ENCODE measurements at regions not wholly inside any gene's neighbourhood (a gene's known extent, or its start where the extent isn't known, plus 50 kb on each side); places are given as distances from the start of the nearest gene placed in this dataset.

DNA sequence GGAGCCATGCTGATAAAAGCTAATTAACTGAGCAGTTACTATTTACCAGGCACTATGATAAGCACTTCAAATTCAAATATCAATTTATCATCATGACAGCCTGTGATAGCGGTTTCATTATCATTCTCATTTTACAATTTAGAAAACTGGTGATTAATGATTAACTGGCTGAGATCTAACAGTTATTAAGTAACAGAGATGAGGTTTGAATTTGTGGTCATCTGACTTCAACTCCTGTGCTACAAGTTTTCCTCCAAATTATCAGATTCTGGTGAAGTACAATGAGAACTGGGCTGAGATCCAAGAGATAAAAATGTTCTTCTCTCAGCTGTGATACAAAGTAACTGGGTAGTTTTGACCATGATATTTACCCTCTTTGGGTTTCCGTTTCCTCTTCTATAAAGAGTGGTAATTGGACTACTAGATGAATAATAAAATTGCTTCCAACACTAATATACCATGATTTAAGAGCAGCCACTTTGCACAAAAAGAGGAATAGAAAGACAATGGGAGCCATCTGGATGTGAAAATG, 74.5 kb upstream of the CCNG1 start:
- H2BK5ac ChIP-seq (ENCODE audit: insufficient read length, low read length) = no peak overlapping the region
- no peaks in the 10 kb centered on the region for H3K4me1 ChIP-seq (ENCODE audit: insufficient read depth, low read length)
- H3K4me1 Mint-ChIP-seq = peaks cover 10% of the 10 kb centered on the region in 2 experiments; a peak in 3 of 4 replicates
- H3K9ac ChIP-seq (ENCODE audit: extremely low read depth, insufficient read length, low read length) = no peak overlapping the region
- H3T11ph ChIP-seq (ENCODE audit: low read length) = no peak overlapping the region
- no peaks in the 10 kb centered on the region for H3K27me3 ChIP-seq (ENCODE audit: insufficient read depth, low read length)
- H3K27ac ChIP-seq (ENCODE audit: insufficient read length, low read depth, low read length) = no peak overlapping the region
- no peaks in the 10 kb centered on the region for H3K23me2 ChIP-seq (ENCODE audit: insufficient read length, low read depth, low read length, poor library complexity, severe bottlenecking)
- H3K9me3 Mint-ChIP-seq = peaks cover 7 to 12% of the 10 kb centered on the region in 2 experiments; a peak in 4 of 5 replicates
- H4K20me1 ChIP-seq (ENCODE audit: control insufficient read depth, insufficient read depth, insufficient read length) = no peaks in the 10 kb centered on the region
- H2AK5ac ChIP-seq (ENCODE audit: insufficient read length, low read length) = no peak overlapping the region
- H4K8ac ChIP-seq (replicated peaks; ENCODE audit: insufficient read length, low read depth, low read length) = no peak overlapping the region
- no peak for DNase-seq
- H3K36me3 Mint-ChIP-seq (ENCODE audit: insufficient read depth in 1 of 3, low read depth in 3 of 3) = peaks cover 4 to 11% (median 9%) of the 10 kb centered on the region in 3 experiments; a peak in 6 of 7 replicates
- no peak overlapping the region for H2BK15ac ChIP-seq (ENCODE audit: low read depth, low read length)
- no peak overlapping the region for H3K18ac ChIP-seq (ENCODE audit: insufficient read length, low read depth, low read length)
- H3K14ac ChIP-seq (ENCODE audit: insufficient read depth, low read length) = no peak overlapping the region
- H3K79me1 ChIP-seq (ENCODE audit: insufficient read depth, low read depth, low read length, poor library complexity, severe bottlenecking) = no peaks in the 10 kb centered on the region
- H3K4ac ChIP-seq (ENCODE audit: low read depth, low read length) = no peak overlapping the region
- peaks cover 4% of the 10 kb centered on the region for H3K9me3 ChIP-seq (ENCODE audit: control insufficient read depth, low read depth, low read length)
- H3K56ac ChIP-seq (ENCODE audit: insufficient read length, low read depth, low read length) = no peak overlapping the region
- no peak overlapping the region for H2BK20ac ChIP-seq (ENCODE audit: low read depth, low read length, poor library complexity, severe bottlenecking)
- H2BK12ac ChIP-seq (ENCODE audit: insufficient read length, low read depth, low read length) = no peak overlapping the region
- H2BK120ac ChIP-seq (ENCODE audit: low read depth, low read length, poor library complexity, severe bottlenecking) = no peak overlapping the region
- no peaks in the 10 kb centered on the region for H3K79me2 ChIP-seq (ENCODE audit: insufficient read depth, low read length)
- no peak overlapping the region for H3K4me3 Mint-ChIP-seq
- H4K5ac ChIP-seq (ENCODE audit: insufficient read length, low read depth, low read length) = no peak overlapping the region
- no peak overlapping the region for H3K4me2 ChIP-seq (ENCODE audit: insufficient read depth, insufficient read length, low read length)
- no peak for TF ChIP-seq CTCF (conservative IDR thresholded peaks at IDR 0.05)
- no CpG with 5 or more reads among the region's 2 CpGs for WGBS (ENCODE audit: extremely low coverage, insufficient read length, low lambda C conversion rate)
- H2AFZ ChIP-seq (ENCODE audit: low read length) = no peak overlapping the region
- no peak overlapping the region for H3K23ac ChIP-seq (ENCODE audit: insufficient read length, low read depth, low read length)
- H4K91ac ChIP-seq (ENCODE audit: insufficient read length, low read depth, low read length) = no peak overlapping the region
- H3K27ac Mint-ChIP-seq = peak overlapping the region in 1 of 3 experiments; percentile 4; a peak in 1 of 7 replicates
- H3K27me3 Mint-ChIP-seq (ENCODE audit: low read depth) = no peaks in the 10 kb centered on the region
